PC-3 (cell line): ENCODE measurements at regions not wholly inside any gene's neighbourhood (a gene's known extent, or its start where the extent isn't known, plus 50 kb on each side); places are given as distances from the start of the nearest gene placed in this dataset.

Experiments used
- ATAC-seq: fragments of 200-7000 bp; cut with Tn5 transposase; 2 replicates; pipeline ENCODE4 v1.9.1; 2020; ENCODE audit warnings: mild to moderate bottlenecking, moderate library complexity
- BruUV-seq: library from RNA; stranded (reverse); fragments of 400-500 nt; replicated peaks from 2 replicates; lab custom pipeline; 2021; lab: Mats Ljungman, UMichigan
- CTCF ChIA-PET: fragments of 300-600 bp; sonication (Branson Sonifier 250); formaldehyde crosslinking; loops from one replicate; lab custom pipeline; 2022; ENCODE audit warnings: antibody characterized with exemption; lab: Charles Lee
- POLR2A ChIA-PET: fragments of 300-600 bp; sonication (Branson Sonifier 250); formaldehyde crosslinking; loops from one replicate; lab custom pipeline; 2022; ENCODE audit warnings: antibody characterized with exemption; ENCODE audit not compliant: unreplicated experiment; lab: Charles Lee
- DNase-seq: peaks from one replicate; pipeline ENCODE4 v3.0.0-alpha.2; 2015
- H2AFZ ChIP-seq: fragments of 300-600 bp; sonication (generic); 2 replicates; pipeline ENCODE4 v1.6.0; 2016; ENCODE audit warnings: antibody characterized with exemption, low read length
- H3F3A ChIP-seq: fragments of 300-600 bp; sonication (generic); one replicate; pipeline ENCODE4 v1.6.0; 2017; ENCODE audit warnings: antibody characterized with exemption, low read length, control low read depth, mild to moderate bottlenecking; ENCODE audit not compliant: unreplicated experiment
- H3K27ac ChIP-seq: fragments of 300-600 bp; sonication (generic); 2 replicates; pipeline ENCODE4 v1.5.1; 2016; ENCODE audit warnings: mild to moderate bottlenecking, low read length
- H3K27me3 ChIP-seq: fragments of 300-600 bp; sonication (generic); 2 replicates; pipeline ENCODE4 v1.6.1; 2016; ENCODE audit warnings: low read length, mixed read lengths
- H3K36me3 ChIP-seq: fragments of 300-600 bp; sonication (generic); 2 replicates; pipeline ENCODE4 v1.6.1; 2016; ENCODE audit warnings: low read depth, mixed run types, low read length, mixed read lengths
- H3K4me1 ChIP-seq: fragments of 300-600 bp; sonication (generic); 2 replicates; pipeline ENCODE4 v1.5.1; 2016; ENCODE audit warnings: low read length; ENCODE audit not compliant: insufficient read depth
- H3K4me2 ChIP-seq: fragments of 300-600 bp; sonication (generic); 2 replicates; pipeline ENCODE4 v1.6.0; 2016; ENCODE audit warnings: low read length
- H3K4me3 ChIP-seq: fragments of 300-600 bp; sonication (generic); 2 replicates; pipeline ENCODE4 v1.5.1; 2016; ENCODE audit warnings: mild to moderate bottlenecking, low read length, mixed read lengths
- H3K79me2 ChIP-seq: fragments of 300-600 bp; sonication (generic); 2 replicates; pipeline ENCODE4 v1.6.1; 2017; ENCODE audit warnings: low read length, mixed read lengths
- H3K9ac ChIP-seq: fragments of 300-600 bp; sonication (generic); 2 replicates; pipeline ENCODE4 v1.6.0; 2016; ENCODE audit warnings: mild to moderate bottlenecking, low read length
- H3K9me2 ChIP-seq: fragments of 300-600 bp; sonication (generic); replicated peaks from 2 replicates; pipeline ENCODE4 v1.6.1; 2016; ENCODE audit warnings: mixed run types, low read length, mixed read lengths
- H3K9me3 ChIP-seq: fragments of 300-600 bp; sonication (generic); 2 replicates; pipeline ENCODE4 v1.6.1; 2016; ENCODE audit warnings: low read length, mixed read lengths
- H4K20me1 ChIP-seq: fragments of 300-600 bp; sonication (generic); 2 replicates; pipeline ENCODE4 v1.6.1; 2016; ENCODE audit warnings: low read length, mixed read lengths
- EZH2 ChIP-seq: fragments of 300-600 bp; sonication (generic); IDR thresholded peaks from one replicate; pipeline ENCODE4 v1.6.1; 2017; ENCODE audit warnings: antibody characterized with exemption, mild to moderate bottlenecking, low read length; ENCODE audit not compliant: unreplicated experiment
- EZH2phosphoT487 ChIP-seq: fragments of 300-600 bp; sonication (generic); IDR thresholded peaks from 2 replicates; pipeline ENCODE4 v1.6.1; 2018; ENCODE audit warnings: mild to moderate bottlenecking, antibody characterized with exemption, low read length, borderline replicate concordance
- intact Hi-C: fragments of 100-400 bp; cut with micrococcal nuclease; formaldehyde crosslinking; loops from 2 replicates; pipeline ENCODE4 v1.9.0; 2023
- TF ChIP-seq, protein P1 (sequence below): fragments of 300-600 bp; sonication (generic); conservative IDR thresholded peaks from 2 replicates; pipeline ENCODE4 v1.5.1; 2017; ENCODE audit warnings: antibody characterized with exemption, low read depth, mild to moderate bottlenecking, low read length

DNA sequence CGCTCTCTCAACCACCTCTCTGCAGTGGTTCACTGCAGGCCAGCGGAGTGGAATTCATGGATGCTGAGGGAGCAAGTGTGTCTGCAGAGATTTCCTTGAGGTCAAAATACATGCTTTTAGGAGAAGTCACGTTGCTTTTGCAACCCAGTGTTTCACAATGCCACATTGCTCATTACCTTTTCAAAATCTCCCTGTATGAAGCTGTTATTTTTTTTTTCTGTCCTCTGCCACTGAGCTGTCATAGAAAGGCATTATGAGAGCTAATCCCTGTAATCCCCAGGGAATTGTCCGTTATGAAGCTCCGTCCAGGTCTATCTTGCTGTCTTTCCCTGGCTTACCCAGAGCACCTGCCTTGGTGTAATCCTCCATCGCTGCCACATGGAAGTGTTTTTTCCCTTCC lies 60.5 kb upstream of the SLC22A23 start:
- no peak for ATAC-seq
- POLR2A ChIA-PET: no interaction called here
- peak overlapping the region; percentile 36 for H3K4me2 ChIP-seq
- H3K9me3 ChIP-seq: no peaks in the 10 kb centered on the region
- no peak overlapping the region for H3K4me3 ChIP-seq
- peak overlapping the region; percentile 73 for H3K27ac ChIP-seq
- no peak overlapping the region for H3K9ac ChIP-seq
- no peaks in the 10 kb centered on the region for H4K20me1 ChIP-seq
- no TSS peak for BruUV-seq
- peak overlapping the region; percentile 69; the same call in 1 of the 2 replicates for H2AFZ ChIP-seq
- H3K9me2 ChIP-seq: no peaks in the 10 kb centered on the region
- CTCF ChIA-PET: no interaction called here
- DNase-seq: peak; percentile 80
- intact Hi-C loops: no loop called here
- no peaks in the 10 kb centered on the region for H3K27me3 ChIP-seq
- TF ChIP-seq EZH2: no peak
- TF ChIP-seq, protein P1, sequence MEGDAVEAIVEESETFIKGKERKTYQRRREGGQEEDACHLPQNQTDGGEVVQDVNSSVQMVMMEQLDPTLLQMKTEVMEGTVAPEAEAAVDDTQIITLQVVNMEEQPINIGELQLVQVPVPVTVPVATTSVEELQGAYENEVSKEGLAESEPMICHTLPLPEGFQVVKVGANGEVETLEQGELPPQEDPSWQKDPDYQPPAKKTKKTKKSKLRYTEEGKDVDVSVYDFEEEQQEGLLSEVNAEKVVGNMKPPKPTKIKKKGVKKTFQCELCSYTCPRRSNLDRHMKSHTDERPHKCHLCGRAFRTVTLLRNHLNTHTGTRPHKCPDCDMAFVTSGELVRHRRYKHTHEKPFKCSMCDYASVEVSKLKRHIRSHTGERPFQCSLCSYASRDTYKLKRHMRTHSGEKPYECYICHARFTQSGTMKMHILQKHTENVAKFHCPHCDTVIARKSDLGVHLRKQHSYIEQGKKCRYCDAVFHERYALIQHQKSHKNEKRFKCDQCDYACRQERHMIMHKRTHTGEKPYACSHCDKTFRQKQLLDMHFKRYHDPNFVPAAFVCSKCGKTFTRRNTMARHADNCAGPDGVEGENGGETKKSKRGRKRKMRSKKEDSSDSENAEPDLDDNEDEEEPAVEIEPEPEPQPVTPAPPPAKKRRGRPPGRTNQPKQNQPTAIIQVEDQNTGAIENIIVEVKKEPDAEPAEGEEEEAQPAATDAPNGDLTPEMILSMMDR: no peak
- no peak for TF ChIP-seq EZH2phosphoT487
- no peaks in the 10 kb centered on the region for H3K36me3 ChIP-seq
- no peaks in the 10 kb centered on the region for H3F3A ChIP-seq
- H3K4me1 ChIP-seq: peaks cover 21% of the 10 kb centered on the region
- no peaks in the 10 kb centered on the region for H3K79me2 ChIP-seq

DNA sequence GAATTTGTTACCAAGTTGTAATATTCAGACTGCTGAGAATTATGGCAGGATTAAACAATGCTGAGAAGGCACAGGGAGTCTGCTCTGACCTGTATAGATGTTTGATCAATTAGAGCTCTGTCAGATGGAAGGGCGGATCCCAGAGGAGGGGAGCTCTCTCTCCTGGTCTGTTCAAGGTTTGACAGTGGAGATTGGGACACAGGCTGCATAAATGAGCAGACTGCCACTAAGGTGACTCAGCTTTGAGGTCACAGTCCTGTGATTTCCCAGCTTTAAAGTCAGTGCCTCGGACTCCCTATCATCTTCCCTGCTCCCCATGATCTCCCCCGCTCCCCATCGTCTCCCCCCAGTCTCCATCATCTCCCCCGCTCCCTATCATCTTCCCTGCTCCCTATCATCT lies 59.2 kb upstream of the SLC22A23 start:
- H3K4me3 ChIP-seq: no peak overlapping the region
- DNase-seq: peak; percentile 25
- H3K36me3 ChIP-seq: no peaks in the 10 kb centered on the region
- no peak overlapping the region for H3K4me2 ChIP-seq
- no peaks in the 10 kb centered on the region for H3K9me2 ChIP-seq
- CTCF ChIA-PET: no interaction called here
- no peak overlapping the region for H3K9ac ChIP-seq
- no peak overlapping the region for H2AFZ ChIP-seq
- no peak for ATAC-seq
- no peaks in the 10 kb centered on the region for H3K9me3 ChIP-seq
- BruUV-seq: no TSS peak
- H3F3A ChIP-seq: no peaks in the 10 kb centered on the region
- no peaks in the 10 kb centered on the region for H3K79me2 ChIP-seq
- TF ChIP-seq, protein P1: no peak
- TF ChIP-seq EZH2: no peak
- TF ChIP-seq EZH2phosphoT487: no peak
- peaks cover 30% of the 10 kb centered on the region for H3K4me1 ChIP-seq
- no peaks in the 10 kb centered on the region for H4K20me1 ChIP-seq
- no peaks in the 10 kb centered on the region for H3K27me3 ChIP-seq
- intact Hi-C loops: no loop called here
- POLR2A ChIA-PET: no interaction called here
- no peak overlapping the region for H3K27ac ChIP-seq

DNA sequence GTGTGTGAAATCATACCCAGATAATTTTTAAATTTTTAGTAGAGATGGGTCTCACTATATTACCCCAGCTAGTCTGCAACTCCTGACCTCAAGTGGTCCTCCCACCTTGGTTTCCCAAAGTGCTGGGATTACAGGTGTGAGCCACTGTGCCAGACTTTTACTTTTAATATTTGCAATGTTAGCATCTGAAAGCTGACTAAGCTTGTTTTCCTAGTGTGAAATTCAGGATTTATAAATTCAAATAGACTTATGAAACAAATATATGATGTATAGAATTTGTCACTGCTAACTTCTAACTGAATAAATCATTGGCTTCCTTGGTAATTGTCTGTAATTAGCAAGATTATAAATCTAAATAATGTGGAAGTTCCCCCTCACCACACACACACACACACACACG lies 58.8 kb upstream of the SLC22A23 start:
- H3K4me2 ChIP-seq: no peak overlapping the region
- CTCF ChIA-PET: no interaction called here
- TF ChIP-seq EZH2phosphoT487 (no peak), EZH2 (no peak)
- TF ChIP-seq, protein P1: no peak

More for the DNA sequence above, 58.8 kb upstream of the SLC22A23 start:
- ATAC-seq (no peak), DNase-seq (no peak)
- no peaks in the 10 kb centered on the region for H4K20me1 ChIP-seq
- intact Hi-C loops: no loop called here
- POLR2A ChIA-PET: interaction anchor here (0.6 kb wide), 1 partner anchor 50 kb away, joined by 5 read pairs; no protein-coding TSS in a partner anchor
- H3K27ac ChIP-seq: no peak overlapping the region
- H3K79me2 ChIP-seq: no peaks in the 10 kb centered on the region
- H3K9me2 ChIP-seq: no peaks in the 10 kb centered on the region
- H3K4me1 ChIP-seq: peaks cover 30% of the 10 kb centered on the region
- no peak overlapping the region for H3K9ac ChIP-seq
- H3K9me3 ChIP-seq: no peaks in the 10 kb centered on the region
- no peaks in the 10 kb centered on the region for H3K27me3 ChIP-seq
- H3K4me3 ChIP-seq: no peak overlapping the region
- H3F3A ChIP-seq: no peaks in the 10 kb centered on the region
- H3K36me3 ChIP-seq: no peaks in the 10 kb centered on the region
- BruUV-seq: no TSS peak
- no peak overlapping the region for H2AFZ ChIP-seq
